GM19463 (cell line): ENCODE measurements at regions not wholly inside any gene's neighbourhood (a gene's known extent, or its start where the extent isn't known, plus 50 kb on each side); places are given as distances from the start of the nearest gene placed in this dataset.
A peak's percentile ranks its signal among the peaks of the same experiment; 100 is the strongest.

Experiments used
- ATAC-seq: cut with Tn5 transposase; IDR thresholded peaks from one replicate; pipeline ENCODE4 v1.9.1; 2021; ENCODE audit warnings: mild to moderate bottlenecking, moderate library complexity; ENCODE audit not compliant: unreplicated experiment

DNA sequence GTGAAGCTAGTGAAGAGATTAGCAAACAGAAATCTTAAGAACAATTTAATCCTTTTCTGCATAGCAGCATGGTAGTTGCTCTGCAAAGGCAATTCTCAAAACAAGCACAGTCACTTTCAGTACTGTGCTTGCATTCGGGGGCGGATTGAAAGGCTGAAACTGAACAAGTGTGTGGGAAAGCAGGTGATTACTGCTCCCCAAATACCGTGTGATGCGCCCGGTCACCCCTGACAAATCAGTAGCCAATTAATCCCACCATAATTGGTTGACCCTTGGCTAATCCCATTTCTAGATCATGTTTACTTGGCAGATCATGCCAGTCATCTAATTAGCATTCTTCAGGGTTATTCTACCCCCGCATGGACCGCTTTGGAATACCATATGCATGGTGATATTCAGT, 76.5 kb upstream of the ADRB1 start:
- no peak for ATAC-seq

DNA sequence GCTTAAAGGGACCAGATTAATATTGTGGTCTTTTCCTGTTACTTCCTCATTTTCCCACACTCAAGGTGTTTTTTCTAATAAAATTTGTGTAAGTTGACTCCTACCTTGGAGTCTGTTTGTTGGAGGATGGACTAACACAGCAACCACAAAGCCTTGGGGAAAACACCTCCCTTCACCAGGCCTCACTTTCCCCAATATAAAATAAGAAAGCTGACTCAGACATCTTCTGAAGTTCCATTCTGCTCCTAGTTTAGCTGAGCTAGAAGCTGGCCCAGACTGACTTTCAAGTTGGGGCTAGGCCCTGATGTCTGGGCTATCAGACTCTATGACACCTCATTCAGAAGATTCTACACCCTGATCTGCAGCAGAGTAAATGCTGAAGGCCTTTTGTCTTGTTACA, 73.0 kb upstream of the ADRB1 start:
- no peak for ATAC-seq

DNA sequence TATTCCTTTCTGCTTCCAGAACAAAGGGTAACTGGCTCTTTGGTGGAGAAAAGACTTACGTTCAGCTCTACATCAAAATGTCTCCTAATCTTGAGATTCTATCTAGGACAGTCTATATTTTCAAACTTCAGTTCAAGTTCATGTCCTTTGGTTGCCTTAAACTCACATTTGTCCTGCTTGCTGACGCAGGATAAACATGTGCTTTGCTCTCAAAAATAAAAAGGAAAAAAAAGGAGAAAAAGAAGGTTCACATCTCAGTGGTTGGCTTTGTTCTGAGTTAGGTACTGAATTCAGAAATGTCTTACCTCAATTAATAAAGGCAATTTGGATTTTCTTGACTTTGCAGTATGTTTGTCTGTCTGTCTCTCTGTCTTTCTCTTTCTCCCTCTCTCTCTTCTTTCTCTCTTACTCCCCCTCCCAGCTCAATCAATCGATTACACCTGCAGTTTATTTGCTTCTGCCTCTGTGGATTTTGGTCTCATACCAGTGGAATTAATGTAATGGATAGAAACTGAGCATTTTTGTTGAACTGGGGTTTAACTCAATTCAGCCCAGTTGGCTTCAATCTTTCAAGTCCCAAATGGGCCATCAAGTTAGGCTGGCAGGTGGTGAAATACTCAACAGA, 72.2 kb upstream of the ADRB1 start:
- no peak for ATAC-seq

DNA sequence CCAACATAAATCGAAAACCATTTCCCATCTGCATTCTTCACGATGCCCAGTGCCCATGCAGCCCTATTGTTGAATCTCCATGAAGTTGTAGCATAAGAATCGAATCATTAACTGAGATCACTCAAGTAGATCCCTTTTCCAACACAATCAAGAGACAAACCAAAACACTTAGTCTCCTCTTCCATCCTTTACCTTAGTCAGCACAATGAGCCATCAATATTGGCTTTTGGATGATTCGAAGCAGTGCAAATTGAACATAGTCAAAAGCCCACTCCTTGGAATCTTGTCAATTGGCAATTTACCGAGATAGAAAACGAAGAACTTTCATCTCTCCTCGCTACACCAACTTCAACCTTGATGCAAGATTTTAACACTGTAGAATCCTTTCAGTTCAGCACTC, 66.5 kb upstream of the ADRB1 start:
- ATAC-seq = no peak

DNA sequence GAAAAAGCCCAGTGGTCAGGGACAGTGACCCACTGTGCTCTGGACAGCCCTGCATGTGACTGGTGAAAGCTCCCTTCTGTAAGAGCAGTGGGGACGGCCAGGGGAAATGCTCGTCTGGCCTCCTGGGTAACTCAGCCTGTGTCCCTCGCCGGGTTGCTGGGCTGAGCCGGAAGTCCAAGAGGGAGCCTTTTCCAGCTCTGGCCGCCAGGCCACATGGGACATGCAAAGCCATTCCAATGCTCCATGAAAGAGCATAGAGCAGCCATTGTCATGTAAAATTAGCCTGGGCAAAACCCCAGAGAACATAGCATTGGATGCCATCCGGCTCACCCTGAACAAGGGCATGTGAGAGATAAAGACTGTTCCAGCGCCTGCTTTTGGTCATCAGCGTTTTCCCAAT, 64.9 kb upstream of the ADRB1 start:
- no peak for ATAC-seq

DNA sequence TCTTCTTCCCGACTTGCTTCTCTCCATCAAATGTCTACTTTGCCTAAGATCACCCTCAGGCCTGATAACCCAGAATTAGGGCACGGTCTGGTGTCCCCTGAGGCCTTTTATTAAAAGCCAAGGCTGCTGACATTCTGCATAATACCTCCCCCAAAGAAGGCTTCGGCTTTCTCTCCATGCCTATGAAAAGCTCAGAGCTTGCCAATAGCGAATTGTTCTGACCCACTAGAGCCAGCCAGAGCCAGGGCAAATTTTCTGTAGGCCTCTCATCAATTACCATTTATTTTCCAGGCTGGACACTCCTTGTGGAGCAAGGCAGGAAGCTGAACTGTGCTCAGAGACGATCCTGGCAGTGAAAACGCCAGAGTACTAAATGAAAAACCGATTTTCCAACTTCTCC, 64.3 kb upstream of the ADRB1 start:
- ATAC-seq = no peak

DNA sequence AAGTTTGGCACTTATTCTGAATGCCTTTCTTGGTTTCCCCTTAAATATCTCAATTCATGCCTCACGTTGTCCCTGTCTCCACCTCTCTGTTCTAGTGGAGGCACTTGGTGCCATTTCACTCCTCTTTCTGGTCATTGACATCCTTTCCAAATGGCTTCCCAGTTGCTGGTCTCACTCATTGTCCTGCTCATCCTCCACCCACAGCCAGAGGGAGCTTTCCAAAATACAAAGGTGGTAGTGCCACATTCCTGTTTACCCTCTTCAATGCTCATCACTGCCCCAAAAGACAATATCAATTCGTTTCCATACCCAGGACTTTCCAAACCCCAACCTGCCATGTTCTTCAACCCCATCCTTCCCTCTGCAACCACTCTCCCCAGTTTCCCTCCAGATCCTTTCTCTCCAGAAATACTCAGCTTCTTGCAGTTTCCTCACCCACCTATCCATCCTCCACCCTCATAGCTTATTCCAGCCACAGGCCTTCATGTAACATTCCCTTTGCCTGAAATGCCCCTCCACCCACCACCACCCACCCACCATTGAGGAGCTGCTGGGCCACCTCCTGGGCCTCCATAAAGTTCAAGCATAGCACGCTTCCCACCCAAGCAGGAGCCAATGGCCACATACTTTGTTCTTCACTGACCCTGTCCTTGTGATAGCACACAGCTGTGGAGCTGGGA, 63.1 kb upstream of the ADRB1 start:
- ATAC-seq = no peak

DNA sequence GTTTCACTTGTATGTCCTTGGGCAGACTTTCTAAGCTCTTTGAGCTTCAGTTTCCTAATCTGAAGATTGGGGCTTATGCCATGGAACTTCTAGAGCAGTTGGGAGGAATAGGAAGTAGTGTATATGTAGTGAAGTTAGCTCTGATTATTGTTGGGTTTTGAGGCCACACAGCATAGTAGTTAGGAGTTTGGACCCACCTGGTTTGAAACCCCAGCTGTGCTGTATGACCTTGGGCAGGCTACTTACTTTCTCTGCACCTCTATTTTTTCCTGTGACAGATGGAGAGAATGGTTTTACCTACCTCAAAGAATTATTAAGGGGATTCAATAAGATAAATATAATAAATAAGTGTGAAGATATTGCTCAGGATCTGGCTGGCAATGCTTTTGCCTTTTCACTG, 61.4 kb upstream of the ADRB1 start:
- peak; percentile 20 for ATAC-seq

DNA sequence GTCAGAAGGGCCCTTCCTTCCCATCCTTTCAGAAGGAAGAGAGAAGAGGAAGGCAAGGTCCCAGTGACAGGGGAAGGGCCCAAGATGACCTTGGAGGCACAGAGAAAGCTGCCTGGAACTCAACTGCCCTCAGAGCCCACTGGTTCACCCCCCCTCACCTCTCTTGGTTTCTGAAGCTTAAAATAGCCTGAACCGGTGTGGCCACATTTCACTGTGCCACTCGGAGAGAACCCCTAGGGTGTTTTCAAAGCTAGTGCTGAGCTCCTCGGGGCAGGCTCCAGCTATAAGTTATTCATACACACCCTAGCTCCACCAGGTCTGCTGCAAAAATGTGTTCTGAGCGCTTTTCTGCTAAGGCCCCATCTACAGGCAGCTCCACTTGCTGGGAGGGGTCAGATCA, 60.9 kb upstream of the ADRB1 start:
- peak; percentile 83 for ATAC-seq

DNA sequence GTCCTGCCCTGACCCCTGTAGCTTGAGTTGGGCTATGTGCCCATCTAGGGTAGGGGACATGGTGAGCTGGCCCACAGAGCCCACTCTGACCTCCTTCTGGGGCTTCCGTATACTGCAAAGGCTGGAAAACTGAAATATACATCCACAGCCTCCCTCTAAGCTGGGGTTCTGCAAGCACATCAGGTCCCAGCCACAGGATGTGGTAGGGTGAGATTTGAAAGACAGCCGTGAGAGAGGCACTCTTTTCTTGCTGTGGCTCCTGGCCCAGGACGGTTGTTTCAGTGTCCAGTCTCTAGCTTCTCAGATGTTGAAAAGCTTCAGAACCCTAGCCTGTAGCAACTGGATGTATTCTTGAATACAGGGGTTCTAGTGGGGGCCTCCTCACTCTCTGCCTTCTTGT, 60.1 kb upstream of the ADRB1 start:
- ATAC-seq = peak; percentile 27

DNA sequence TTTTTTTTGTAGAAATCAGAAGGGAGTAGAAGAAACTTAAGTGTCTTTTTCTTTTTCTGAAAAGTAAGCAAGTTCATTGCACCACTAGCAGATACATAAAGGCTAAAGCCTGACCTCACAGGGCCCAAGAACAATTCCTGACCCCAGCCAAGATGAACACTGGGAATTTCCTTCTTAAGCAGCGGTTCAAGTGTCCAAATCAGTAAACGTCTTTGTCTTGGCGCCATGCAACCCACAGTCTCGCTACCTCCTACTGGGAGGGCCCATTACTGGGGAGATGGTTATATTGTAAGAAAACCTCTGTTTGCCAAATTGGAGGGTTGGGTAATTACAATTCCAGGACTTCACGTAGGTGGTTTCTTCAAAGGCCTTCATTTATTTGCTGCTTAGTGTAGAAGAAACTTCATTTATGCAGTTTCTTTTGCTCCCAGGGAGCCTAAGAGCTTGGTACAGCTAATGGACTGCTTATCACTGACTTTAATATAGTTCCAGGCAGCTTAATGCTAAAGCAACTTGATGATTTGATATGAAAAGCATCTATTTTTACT, 58.3 kb upstream of the ADRB1 start:
- no peak for ATAC-seq

DNA sequence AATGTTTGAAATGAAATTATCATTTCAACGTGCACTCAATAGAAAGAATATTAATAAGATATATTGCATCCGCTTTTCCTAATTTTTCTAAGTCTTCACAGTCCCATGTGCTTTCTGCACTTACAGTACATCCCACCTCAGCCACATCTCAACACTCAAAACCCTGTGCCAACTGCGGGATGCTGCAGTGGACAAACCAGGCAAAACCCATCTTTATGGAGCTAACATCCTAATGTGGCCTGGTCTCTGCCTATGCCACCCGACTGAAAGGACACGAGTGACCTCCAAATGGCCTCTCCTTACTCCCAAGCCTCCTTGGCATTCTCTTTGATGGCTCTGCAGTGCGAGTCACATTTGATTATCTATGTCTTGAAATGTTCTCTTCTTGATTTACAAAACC, 57.4 kb upstream of the ADRB1 start:
- no peak for ATAC-seq

DNA sequence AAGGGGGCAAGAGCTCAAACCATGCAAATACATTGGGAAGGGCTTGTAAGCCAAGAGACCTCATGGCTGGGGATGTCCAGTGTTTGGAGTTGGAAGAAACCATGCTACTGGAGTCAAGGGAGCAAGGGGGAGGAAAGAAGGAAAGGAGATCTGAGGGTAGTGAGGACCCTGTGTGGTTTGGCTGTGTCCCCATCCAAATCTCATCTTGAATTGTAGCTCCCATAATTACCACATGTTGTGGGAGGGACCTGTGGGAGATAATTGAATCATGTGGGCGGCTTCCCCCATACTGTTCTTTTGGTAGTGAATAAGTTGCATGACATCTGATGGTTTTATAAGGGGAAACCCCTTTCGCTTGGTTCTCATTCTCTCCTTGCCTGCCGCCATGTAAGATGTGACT, 56.5 kb upstream of the ADRB1 start:
- ATAC-seq = no peak

DNA sequence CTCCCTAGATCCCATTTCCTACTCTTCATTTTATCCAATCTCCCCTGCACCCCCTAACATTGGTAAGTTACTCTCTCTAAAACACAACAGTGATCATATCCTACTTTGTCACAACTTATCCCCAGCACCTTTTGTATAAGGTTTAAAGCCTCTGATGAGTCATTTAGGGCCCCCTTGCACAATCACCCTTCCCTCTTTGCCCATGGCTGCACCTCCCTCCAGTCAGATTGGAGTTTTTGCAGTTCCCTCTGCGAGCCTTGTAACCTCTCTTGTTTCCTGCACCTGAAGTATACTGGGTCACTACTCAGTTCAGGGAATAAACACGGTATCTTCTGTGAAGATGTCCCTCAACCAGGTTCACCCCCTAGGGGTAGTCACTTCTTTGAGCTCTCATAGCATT, 55.9 kb upstream of the ADRB1 start:
- ATAC-seq = no peak

DNA sequence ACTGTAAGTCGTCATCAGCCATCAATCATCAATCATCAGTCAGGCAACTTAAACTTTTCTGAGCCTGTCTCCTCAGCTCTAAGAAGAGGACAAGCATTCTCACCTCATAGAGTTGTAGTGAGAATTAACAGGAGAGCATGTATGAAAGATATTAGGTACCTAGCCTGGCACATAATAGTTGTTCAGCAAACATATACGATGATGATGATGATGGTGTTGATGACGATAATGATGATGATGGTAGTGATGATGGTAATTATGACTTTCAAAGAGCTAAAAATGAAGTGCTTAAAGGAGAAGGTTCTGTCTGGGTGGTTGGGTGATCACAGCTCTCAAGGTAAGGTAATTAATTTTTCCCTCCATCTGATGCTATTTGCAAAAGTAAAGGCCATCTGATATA, 55.1 kb upstream of the ADRB1 start:
- no peak for ATAC-seq

DNA sequence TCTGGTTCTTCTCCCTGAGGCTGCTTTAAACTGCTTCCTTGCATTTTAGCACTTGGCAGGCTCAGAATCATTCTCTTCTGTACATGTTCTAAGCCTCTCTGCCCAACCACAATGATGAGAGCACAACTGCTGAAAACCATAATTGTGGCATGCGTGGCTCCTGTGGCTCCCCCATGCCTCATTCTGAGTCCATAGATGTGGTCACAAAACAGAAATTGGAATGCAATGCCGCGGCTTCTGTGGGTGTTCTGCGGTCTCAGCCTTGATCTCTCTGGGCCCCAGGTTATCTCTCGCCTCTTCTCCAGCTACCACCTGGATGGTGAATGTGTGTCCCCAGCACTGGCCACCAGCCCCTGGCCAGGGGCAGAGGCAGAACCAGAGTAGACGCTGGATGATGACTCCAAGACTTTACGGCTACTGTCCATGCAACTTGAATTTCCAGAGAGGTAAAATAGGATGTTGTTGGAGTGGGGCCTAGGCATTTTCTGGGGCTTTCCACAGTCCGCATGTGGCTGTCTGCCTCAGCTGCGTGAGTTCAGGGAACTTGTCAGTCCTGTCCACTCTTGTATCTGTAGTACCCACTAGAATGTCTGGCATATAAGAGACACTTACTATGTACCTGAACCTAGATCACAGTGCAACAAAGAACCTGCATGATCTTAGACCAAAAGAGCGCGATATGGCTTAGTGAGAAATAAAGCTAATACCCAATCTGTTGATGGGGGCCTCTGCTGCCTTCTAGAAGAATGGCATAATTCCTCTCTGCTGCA, 52.4 kb upstream of the ADRB1 start:
- ATAC-seq = no peak

DNA sequence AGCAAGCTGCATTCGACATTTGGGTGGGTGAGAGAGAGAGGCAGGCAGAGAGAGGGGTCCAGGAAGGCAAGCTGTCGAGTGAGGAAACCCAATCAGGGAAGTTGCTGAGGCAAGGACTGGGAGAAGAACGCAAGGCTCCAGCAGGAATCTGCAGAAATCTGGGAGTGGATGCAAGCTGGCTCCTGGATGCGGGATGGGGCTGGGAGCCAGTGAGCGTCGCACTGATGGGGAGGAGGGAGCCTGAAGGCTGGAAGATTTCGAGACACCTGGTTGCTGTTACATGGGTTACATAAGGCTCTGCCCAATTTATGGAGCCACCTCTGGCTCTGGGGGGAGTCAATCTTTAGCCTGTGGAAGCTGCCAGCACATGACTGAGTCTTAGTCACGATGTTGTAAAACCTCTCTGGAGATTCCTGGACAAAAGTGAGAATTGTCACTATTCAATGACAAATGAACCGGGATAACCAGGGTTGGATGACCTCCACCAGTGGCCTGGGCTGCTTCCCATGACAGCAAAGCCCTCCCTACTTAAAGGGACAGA, 51.1 kb upstream of the ADRB1 start:
- ATAC-seq = no peak

DNA sequence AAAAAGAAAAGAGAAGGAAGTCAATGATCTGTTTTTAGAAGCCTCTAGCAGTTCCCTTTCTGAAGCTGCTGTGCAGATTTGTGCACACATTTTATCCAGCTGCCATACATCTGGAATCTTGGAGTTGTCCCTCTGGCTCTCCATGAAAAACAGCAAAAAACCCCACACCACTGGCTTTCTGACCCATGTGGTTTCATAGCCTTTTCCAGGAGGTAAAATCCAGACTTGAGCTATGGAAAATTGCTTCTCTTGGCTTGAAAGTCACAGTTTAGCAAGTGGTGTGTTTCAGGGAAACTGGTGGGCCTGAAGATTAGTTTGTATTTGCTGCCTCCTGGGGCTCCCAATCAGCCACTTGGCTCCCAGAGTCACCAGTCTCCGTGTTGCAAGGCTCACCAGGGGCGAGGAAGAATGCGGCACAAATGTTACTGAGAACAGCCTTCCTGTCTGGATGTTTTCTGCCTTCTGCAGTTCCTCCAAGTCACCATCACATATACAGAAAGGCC, 50.1 kb upstream of the ADRB1 start:
- peak; percentile 51 for ATAC-seq
